NT2/D1 (cell line): ENCODE measurements at regions not wholly inside any gene's neighbourhood (a gene's known extent, or its start where the extent isn't known, plus 50 kb on each side); places are given as distances from the start of the nearest gene placed in this dataset.

Source experiments
- SUZ12 ChIP-seq: IDR thresholded peaks from 2 replicates; pipeline ENCODE4 v1.6.1; 2011; ENCODE audit not compliant: insufficient read length, insufficient read depth; ENCODE audit errors: extremely low read depth
- YY1 ChIP-seq: IDR thresholded peaks from 2 replicates; pipeline ENCODE4 v1.6.1; 2011; ENCODE audit not compliant: insufficient read length, insufficient read depth
- ZNF274 ChIP-seq: IDR thresholded peaks from 2 replicates; pipeline ENCODE4 v1.6.1; 2011; ENCODE audit warnings: mild to moderate bottlenecking, low read depth, low read length

GRCh38 chr11:134734141-134734845 is 322.3 kb upstream of the B3GAT1 start:
- TF ChIP-seq YY1 = no peak
- TF ChIP-seq ZNF274 = no peak
- TF ChIP-seq SUZ12 = no peak
